Upper lobe of right lung (tissue), 1 donor: ENCODE measurements at regions not wholly inside any gene's neighbourhood (a gene's known extent, or its start where the extent isn't known, plus 50 kb on each side); places are given as distances from the start of the nearest gene placed in this dataset.

Source experiments
- ATAC-seq: fragments of 200-7000 bp; cut with Tn5 transposase; one replicate; pipeline ENCODE4 v1.9.1; 2020; ENCODE audit warnings: mild to moderate bottlenecking, moderate library complexity
- DNase-seq: peaks from one replicate; pipeline ENCODE4 v3.0.0-alpha.2; 2020
- H3K27ac ChIP-seq: fragments of 200-600 bp; one replicate; pipeline ENCODE4 v1.8.0; 2022
- H3K27me3 ChIP-seq: fragments of 200-600 bp; one replicate; pipeline ENCODE4 v1.8.0; 2022; ENCODE audit warnings: mild to moderate bottlenecking
- H3K36me3 ChIP-seq: fragments of 200-600 bp; one replicate; pipeline ENCODE4 v1.8.0; 2022
- H3K4me1 ChIP-seq: fragments of 200-600 bp; one replicate; pipeline ENCODE4 v1.8.0; 2022
- H3K4me3 ChIP-seq: fragments of 200-600 bp; one replicate; pipeline ENCODE4 v1.8.0; 2022; ENCODE audit warnings: mild to moderate bottlenecking
- H3K9me3 ChIP-seq: fragments of 200-600 bp; one replicate; pipeline ENCODE4 v1.8.0; 2022
- intact Hi-C: fragments of 100-400 bp; cut with DNase I; formaldehyde crosslinking; loops from one replicate; pipeline ENCODE4 v1.11.0; 2022
- TF ChIP-seq, protein P1 (sequence below): fragments of 200-600 bp; IDR thresholded peaks from one replicate; pipeline ENCODE4 v1.8.0; 2022; ENCODE audit warnings: antibody characterized with exemption
- donor health status: DM: no; HTN: yes; CAD: no; lungs with severe emphysema.

DNA sequence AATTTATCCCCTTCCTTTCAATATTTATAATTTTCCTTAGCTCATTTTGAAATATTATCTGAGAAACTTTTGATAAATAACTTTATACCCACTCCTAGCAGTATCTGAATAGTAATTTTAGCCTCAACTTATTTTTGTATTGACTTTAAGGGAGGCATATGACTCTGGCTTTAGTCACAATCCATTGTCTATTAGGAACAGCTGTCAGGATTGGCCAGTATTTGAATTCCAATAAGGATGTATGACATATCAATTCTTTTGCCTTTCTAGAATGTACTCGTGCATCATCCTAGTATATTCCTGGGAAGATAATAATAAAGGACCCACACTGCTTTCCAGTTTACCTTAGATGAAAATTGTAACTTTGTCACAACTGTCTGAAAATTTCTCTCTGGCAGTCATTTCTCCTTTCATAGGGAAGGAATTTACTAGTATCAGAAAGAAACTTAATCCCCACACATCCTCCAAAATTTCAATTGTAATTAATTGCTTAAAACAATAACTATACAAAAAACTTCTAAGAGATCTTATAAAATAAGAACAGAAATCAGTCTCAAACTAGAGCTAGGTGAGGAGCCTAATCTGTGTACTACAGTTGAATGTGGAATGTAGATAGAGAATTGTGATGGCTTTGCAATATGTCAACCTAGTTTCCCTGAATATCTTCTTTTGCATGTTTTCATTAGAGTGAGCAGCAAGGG lies 121.0 kb upstream of the EPHA5 start:
- no peak for DNase-seq
- Histone ChIP-seq H3K36me3 (no peaks in the 10 kb centered on the region), H3K4me1 (no peaks in the 10 kb centered on the region), H3K27ac (no peak overlapping the region), H3K4me3 (no peak overlapping the region), H3K27me3 (no peaks in the 10 kb centered on the region), H3K9me3 (no peaks in the 10 kb centered on the region)
- TF ChIP-seq, protein P1, sequence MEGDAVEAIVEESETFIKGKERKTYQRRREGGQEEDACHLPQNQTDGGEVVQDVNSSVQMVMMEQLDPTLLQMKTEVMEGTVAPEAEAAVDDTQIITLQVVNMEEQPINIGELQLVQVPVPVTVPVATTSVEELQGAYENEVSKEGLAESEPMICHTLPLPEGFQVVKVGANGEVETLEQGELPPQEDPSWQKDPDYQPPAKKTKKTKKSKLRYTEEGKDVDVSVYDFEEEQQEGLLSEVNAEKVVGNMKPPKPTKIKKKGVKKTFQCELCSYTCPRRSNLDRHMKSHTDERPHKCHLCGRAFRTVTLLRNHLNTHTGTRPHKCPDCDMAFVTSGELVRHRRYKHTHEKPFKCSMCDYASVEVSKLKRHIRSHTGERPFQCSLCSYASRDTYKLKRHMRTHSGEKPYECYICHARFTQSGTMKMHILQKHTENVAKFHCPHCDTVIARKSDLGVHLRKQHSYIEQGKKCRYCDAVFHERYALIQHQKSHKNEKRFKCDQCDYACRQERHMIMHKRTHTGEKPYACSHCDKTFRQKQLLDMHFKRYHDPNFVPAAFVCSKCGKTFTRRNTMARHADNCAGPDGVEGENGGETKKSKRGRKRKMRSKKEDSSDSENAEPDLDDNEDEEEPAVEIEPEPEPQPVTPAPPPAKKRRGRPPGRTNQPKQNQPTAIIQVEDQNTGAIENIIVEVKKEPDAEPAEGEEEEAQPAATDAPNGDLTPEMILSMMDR, result no peak
- no peak for ATAC-seq
- intact Hi-C loops, result no loop called here

DNA sequence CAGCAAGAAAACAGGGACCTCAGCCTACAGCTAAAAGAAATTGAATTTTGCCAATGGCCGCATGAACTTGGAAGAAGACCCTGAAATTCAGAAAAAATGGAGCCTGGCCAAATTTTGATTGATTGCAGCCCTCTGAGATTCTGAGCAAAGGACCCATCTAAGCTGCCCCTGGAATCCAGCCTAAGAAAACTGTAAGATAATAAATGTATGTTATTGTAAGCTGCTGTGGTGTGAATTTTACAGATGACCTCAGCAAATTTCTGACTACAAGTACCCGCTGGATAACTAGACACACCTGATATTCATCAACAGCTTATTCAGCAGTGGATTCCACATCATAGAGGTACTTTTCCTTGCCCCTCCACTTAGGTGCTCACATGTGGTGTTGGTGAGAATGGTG lies 119.5 kb upstream of the EPHA5 start:
- no peak for DNase-seq
- H3K4me1 ChIP-seq, result no peaks in the 10 kb centered on the region
- intact Hi-C loops, result no loop called here

DNA sequence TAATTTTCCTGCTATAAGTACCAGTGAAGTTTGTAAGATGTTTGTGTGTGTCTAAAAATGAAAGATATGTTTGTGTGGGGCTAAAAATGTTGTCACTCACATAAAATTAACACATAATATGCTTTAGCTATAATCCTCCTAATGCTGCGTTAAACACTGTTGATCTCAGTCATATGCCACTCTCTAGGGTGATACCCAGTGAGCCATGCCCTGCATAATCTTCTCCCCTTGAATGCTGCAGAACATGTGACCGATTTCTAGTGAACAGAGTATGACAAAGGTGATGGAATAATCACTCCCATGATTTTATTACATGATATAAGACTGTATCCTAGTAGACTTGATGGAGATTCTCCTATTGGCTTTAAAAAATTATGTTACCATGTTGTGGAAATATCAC lies 119.1 kb upstream of the EPHA5 start:
- H3K9me3 ChIP-seq, result no peaks in the 10 kb centered on the region
- no peaks in the 10 kb centered on the region for H3K27me3 ChIP-seq
- H3K4me1 ChIP-seq, result no peaks in the 10 kb centered on the region
- ATAC-seq, result no peak
- intact Hi-C loops, result no loop called here
- no peaks in the 10 kb centered on the region for H3K36me3 ChIP-seq
- TF ChIP-seq, protein P1, result no peak
- H3K4me3 ChIP-seq, result no peak overlapping the region
- H3K27ac ChIP-seq, result no peak overlapping the region
- DNase-seq, result no peak

More for the DNA sequence above, 119.5 kb upstream of the EPHA5 start:
- H3K36me3 ChIP-seq, result no peaks in the 10 kb centered on the region
- TF ChIP-seq, protein P1, result no peak
- no peaks in the 10 kb centered on the region for H3K9me3 ChIP-seq
- no peak for ATAC-seq
- no peak overlapping the region for H3K4me3 ChIP-seq
- H3K27ac ChIP-seq, result no peak overlapping the region
- no peaks in the 10 kb centered on the region for H3K27me3 ChIP-seq

DNA sequence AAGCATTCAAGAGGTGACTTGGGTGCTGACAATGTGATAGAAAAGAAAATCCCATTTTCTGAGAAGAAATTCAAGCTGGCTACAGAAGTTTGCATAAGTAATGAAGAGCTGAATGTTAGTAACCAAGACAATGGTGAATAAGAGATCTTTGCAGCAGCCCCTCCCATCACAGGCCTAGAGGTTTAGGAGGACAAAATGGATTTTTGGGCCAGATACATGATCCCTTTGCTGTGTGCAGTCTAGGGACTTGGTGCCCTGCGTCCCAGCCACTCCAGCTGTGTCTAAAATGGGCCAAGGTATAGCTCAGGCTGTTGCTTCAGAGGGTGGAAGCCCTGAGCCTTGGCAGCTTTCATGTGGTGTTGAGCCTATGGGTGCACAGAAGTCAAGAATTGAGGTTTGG lies 107.0 kb upstream of the EPHA5 start:
- no peaks in the 10 kb centered on the region for H3K27me3 ChIP-seq
- no peak for ATAC-seq
- no peaks in the 10 kb centered on the region for H3K36me3 ChIP-seq
- no peaks in the 10 kb centered on the region for H3K9me3 ChIP-seq
- no peak overlapping the region for H3K4me3 ChIP-seq
- TF ChIP-seq, protein P1, result no peak
- H3K4me1 ChIP-seq, result no peaks in the 10 kb centered on the region
- H3K27ac ChIP-seq, result no peak overlapping the region
- intact Hi-C loops, result no loop called here
- DNase-seq, result no peak

DNA sequence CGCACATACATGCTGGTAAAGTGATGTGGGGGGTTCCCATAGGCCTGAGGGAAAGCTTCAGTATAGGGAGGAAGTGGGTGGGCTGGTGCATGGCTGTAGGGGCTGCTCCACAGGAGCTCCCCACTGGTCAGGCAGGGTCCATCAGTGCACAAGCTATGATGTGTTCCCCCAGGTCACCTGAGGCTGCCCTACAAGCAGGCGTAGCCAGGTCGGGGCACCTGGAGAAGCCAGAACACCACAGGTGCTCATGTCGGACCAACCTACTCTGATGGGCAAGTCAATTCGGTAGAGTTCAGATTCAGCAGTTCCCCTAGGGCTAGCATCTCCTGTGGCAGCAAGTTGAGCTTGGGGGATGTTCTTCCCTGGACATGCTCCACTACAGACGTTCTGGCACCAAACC lies 103.3 kb upstream of the EPHA5 start:
- no peaks in the 10 kb centered on the region for H3K4me1 ChIP-seq
- H3K4me3 ChIP-seq, result no peak overlapping the region
- peak; percentile 17 for ATAC-seq
- no peaks in the 10 kb centered on the region for H3K9me3 ChIP-seq
- H3K27me3 ChIP-seq, result no peaks in the 10 kb centered on the region
- DNase-seq, result no peak
- no peak overlapping the region for H3K27ac ChIP-seq
- intact Hi-C loops, result no loop called here
- TF ChIP-seq, protein P1, result no peak
- no peaks in the 10 kb centered on the region for H3K36me3 ChIP-seq

DNA sequence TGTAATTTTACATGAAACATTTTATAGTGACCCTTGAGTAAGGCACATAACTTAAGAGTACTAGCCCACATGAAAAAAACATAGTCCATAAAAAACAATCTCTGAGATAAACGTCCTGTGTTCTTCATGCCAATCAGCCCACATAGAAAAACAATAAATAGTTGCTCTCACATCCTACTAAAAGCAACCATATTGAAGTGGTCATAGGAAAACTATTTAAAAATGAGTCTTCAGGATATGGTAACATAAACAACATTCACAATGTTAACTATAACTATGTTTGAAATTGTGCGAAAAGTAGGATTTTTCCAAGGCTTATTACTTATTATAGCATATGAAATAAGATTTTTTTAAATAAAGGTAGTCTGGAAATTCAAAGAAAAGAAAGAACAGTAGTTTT lies 77.1 kb upstream of the EPHA5 start:
- Histone ChIP-seq H3K4me1 (no peaks in the 10 kb centered on the region), H3K4me3 (no peak overlapping the region), H3K36me3 (no peaks in the 10 kb centered on the region), H3K9me3 (no peaks in the 10 kb centered on the region), H3K27me3 (no peaks in the 10 kb centered on the region), H3K27ac (no peak overlapping the region)
- TF ChIP-seq, protein P1, result no peak
- no peak for ATAC-seq
- intact Hi-C loops, result no loop called here
- DNase-seq, result no peak
